ENCODE measurements at regions not wholly inside any gene's neighbourhood (a gene's known extent, or its start where the extent isn't known, plus 50 kb on each side); places are given as distances from the start of the nearest gene placed in this dataset.
"Not testable (repeated sequence)": the region's sequence is repeated elsewhere in the genome, so short reads cannot be mapped to it uniquely, and the experiment has no call there.

DNA sequence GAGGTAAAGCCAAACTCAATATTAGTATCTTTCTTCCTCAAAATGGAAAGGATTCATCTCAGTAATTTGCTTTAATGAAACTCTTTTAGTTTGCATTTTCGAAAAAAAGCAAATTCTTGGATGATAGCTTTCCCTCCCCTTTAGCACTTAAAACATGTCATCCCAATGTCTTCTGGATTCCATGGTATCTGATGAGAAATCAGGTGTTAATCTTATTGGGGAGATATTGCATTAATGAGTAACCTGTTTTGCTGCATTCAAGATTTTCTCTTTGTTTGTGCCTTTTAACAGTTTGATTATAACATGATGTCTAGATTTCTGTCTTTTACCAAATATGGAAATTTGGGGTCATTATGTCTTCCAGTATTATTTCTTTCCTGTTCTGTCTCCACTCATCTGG, 405.1 kb upstream of the FOXG1 start:
- Histone ChIP-seq H3K9me3 (ENCODE audit: control insufficient read depth, insufficient read depth, low read length) (peaks cover 8% of the 10 kb centered on the region), H3K27me3 (ENCODE audit: control insufficient read depth, insufficient read depth, low read length) (no peaks in the 10 kb centered on the region), H3K4me1 (ENCODE audit: control insufficient read depth, insufficient read depth, low read length) (no peaks in the 10 kb centered on the region), H3K36me3 (ENCODE audit: control insufficient read depth, insufficient read depth, low read length) (no peaks in the 10 kb centered on the region), H3K9ac (ENCODE audit: low read depth, low read length) (no peak overlapping the region), H3K4me3 (ENCODE audit: low read depth, low read length) (no peak overlapping the region)

DNA sequence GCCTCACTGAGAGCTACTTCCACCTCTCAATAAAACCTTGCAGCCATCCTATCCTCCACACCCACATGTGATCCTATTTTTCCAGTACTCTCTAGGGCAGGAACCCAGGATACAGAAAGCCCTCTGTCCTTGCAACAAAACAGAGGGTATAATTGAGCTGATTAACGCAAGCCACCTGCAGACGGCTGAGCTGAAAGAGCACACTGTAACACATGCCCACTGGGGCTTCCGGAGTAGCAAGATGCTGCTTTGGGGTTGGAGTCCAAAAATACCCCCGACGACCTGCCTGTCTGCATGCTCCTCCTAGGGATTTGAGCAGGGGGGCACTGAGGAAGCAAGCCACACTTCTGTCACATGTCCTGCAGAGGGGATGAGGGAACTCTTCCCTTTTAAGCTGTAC, 401.1 kb upstream of the FOXG1 start:
- Histone ChIP-seq H3K9me3 (ENCODE audit: control insufficient read depth, insufficient read depth, low read length) (peaks cover 8% of the 10 kb centered on the region), H3K4me1 (ENCODE audit: control insufficient read depth, insufficient read depth, low read length) (no peaks in the 10 kb centered on the region), H3K9ac (ENCODE audit: low read depth, low read length) (no peak overlapping the region), H3K27me3 (ENCODE audit: control insufficient read depth, insufficient read depth, low read length) (no peaks in the 10 kb centered on the region), H3K4me3 (ENCODE audit: low read depth, low read length) (no peak overlapping the region), H3K36me3 (ENCODE audit: control insufficient read depth, insufficient read depth, low read length) (no peaks in the 10 kb centered on the region)

DNA sequence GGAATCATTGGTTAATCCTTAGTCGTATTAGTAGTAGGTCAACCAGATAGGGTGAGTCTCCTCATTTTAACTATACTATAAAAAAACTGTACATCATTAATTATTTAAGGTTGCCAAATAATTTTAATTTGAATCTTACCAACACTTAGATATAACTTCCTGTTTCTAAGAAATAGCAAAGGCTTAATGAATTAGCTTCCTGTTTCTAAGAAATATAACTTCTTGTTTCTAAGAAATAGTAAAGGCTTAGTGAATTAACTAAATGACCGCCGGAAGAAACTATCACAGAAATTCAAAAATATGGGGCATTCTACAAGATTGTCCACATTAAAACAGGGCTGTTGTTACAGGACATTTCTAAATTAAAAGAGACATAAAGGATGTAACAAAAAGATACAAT, 392.9 kb upstream of the FOXG1 start:
- H3K9me3 ChIP-seq (ENCODE audit: control insufficient read depth, insufficient read depth, low read length): no peaks in the 10 kb centered on the region
- no peaks in the 10 kb centered on the region for H3K27me3 ChIP-seq (ENCODE audit: control insufficient read depth, insufficient read depth, low read length)
- no peak overlapping the region for H3K9ac ChIP-seq (ENCODE audit: low read depth, low read length)
- no peaks in the 10 kb centered on the region for H3K4me1 ChIP-seq (ENCODE audit: control insufficient read depth, insufficient read depth, low read length)
- no peak overlapping the region for H3K4me3 ChIP-seq (ENCODE audit: low read depth, low read length)
- H3K36me3 ChIP-seq (ENCODE audit: control insufficient read depth, insufficient read depth, low read length): no peaks in the 10 kb centered on the region

DNA sequence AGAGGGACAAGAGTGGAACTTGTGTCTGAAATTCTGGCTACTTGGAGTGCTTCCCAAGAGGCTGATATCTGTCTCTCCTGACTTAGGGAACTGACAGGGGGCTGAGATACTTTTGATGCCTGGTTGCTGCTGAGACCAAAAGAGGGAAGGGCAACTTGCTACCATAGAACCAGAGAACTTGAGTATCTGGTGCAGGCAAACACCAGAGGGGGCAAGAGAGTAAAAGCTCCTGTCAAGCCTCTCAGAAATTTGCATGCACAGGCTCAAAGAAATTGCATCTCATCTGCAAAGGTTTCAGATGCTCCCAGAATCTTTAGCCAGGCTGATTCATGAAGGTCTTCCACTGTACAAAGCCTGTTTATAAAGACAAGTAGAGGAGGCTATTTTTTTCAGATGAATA, 391.3 kb upstream of the FOXG1 start:
- Histone ChIP-seq H3K4me1 (ENCODE audit: control insufficient read depth, insufficient read depth, low read length) (no peaks in the 10 kb centered on the region), H3K9ac (ENCODE audit: low read depth, low read length) (no peak overlapping the region), H3K4me3 (ENCODE audit: low read depth, low read length) (no peak overlapping the region), H3K27me3 (ENCODE audit: control insufficient read depth, insufficient read depth, low read length) (no peaks in the 10 kb centered on the region), H3K36me3 (ENCODE audit: control insufficient read depth, insufficient read depth, low read length) (no peaks in the 10 kb centered on the region), H3K9me3 (ENCODE audit: control insufficient read depth, insufficient read depth, low read length) (no peaks in the 10 kb centered on the region)

DNA sequence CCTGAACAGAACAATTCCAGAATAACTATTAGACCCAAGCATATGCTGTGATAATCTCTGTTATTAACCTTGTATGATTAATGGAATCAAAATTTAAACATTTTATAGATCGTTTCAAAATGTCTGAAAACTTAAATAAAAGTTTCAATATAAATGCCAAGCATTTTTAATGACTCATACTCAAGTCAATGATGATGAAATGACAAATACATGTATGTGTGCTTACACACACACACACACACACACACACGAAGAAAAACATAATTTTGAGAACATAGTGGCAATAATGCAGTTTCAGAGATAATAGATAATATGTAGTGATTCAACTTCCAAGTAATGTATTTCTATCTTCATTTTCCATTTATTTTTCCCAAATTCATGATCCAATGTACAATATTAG, 384.9 kb upstream of the FOXG1 start:
- H3K36me3 ChIP-seq (ENCODE audit: control insufficient read depth, insufficient read depth, low read length): no peaks in the 10 kb centered on the region
- no peaks in the 10 kb centered on the region for H3K9me3 ChIP-seq (ENCODE audit: control insufficient read depth, insufficient read depth, low read length)
- no peaks in the 10 kb centered on the region for H3K27me3 ChIP-seq (ENCODE audit: control insufficient read depth, insufficient read depth, low read length)
- H3K4me1 ChIP-seq (ENCODE audit: control insufficient read depth, insufficient read depth, low read length): no peaks in the 10 kb centered on the region
- H3K4me3 ChIP-seq (ENCODE audit: low read depth, low read length): no peak overlapping the region
- H3K9ac ChIP-seq (ENCODE audit: low read depth, low read length): no peak overlapping the region

DNA sequence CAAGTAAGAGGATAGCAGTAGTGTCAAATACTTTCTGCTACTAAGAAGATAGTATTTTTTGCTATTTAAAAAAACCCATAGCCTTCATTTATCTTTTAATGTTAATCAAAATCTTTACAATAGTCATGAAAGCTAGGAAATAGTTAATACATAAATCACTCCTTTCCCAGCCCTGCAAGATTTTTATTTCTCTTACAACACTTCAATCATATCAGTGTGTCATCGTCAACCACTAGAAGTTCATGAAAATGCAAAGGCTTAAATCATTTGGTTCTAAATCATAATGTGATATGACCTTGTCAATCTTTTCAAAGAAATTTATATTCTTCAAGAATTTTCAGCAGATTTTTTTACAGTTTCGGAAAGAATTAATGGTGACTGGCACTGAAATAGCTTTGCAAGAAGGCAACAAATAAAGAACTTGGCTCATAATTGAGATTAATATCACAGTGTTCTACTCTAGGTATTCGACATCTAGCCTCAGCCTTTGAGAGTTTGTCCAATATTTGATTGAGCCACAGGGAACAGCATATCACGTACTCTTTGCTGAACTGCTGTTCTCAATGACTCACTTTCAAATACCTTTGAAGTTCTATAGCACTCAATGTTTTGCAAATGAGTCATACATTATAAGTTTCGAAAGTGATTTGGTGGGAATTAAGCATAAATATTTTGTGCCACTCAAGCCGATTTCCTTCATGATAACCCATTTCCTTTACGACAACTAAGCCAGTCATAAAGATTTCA, 384.0 kb upstream of the FOXG1 start:
- H3K36me3 ChIP-seq (ENCODE audit: control insufficient read depth, insufficient read depth, low read length): no peaks in the 10 kb centered on the region
- H3K9ac ChIP-seq (ENCODE audit: low read depth, low read length): no peak overlapping the region
- H3K4me1 ChIP-seq (ENCODE audit: control insufficient read depth, insufficient read depth, low read length): no peaks in the 10 kb centered on the region
- H3K4me3 ChIP-seq (ENCODE audit: low read depth, low read length): no peak overlapping the region
- H3K27me3 ChIP-seq (ENCODE audit: control insufficient read depth, insufficient read depth, low read length): no peaks in the 10 kb centered on the region
- H3K9me3 ChIP-seq (ENCODE audit: control insufficient read depth, insufficient read depth, low read length): no peaks in the 10 kb centered on the region

DNA sequence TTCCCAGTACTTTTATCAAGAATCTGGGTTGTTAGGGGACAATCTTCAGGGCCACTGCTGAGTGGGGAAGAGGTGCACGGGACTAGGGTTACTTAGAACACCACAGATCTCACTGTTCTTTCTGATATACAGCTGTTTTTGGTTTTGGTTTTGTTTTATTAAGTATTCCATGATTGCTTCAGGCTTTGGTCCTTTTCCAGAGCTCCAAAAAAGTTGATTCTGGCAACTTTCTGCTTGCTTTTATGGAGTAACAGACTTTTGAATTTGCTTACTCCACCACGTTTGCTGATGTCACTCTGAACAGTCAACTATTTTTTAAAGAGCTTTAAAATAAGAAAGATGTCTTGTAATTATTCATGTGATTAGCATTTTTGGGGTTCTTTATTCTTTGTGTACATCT, 368.1 kb upstream of the FOXG1 start:
- no peaks in the 10 kb centered on the region for H3K4me1 ChIP-seq (ENCODE audit: control insufficient read depth, insufficient read depth, low read length)
- no peak overlapping the region for H3K9ac ChIP-seq (ENCODE audit: low read depth, low read length)
- no peaks in the 10 kb centered on the region for H3K27me3 ChIP-seq (ENCODE audit: control insufficient read depth, insufficient read depth, low read length)
- H3K4me3 ChIP-seq (ENCODE audit: low read depth, low read length): no peak overlapping the region
- no peaks in the 10 kb centered on the region for H3K36me3 ChIP-seq (ENCODE audit: control insufficient read depth, insufficient read depth, low read length)
- H3K9me3 ChIP-seq (ENCODE audit: control insufficient read depth, insufficient read depth, low read length): no peaks in the 10 kb centered on the region

DNA sequence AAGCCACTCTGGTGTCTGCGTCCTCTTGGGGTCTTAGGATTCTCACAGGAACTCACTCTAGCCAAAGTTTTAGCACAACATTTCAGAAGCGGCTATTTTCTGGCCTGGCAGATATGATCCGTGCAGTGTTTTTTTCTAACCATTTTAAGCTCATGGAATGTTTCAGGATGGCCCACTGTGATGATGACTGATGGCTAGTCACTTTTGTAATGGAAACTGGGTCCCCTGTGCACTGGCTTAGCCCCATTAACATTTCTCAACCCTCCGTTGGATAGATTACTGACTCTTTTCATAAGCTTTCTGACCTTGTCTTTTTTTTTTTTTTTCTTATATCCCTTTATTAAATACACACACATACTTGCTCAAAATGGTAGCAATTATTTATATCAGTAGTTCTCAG, 364.9 kb upstream of the FOXG1 start:
- H3K27me3 ChIP-seq (ENCODE audit: control insufficient read depth, insufficient read depth, low read length); H3K4me1 ChIP-seq (ENCODE audit: control insufficient read depth, insufficient read depth, low read length); H3K9me3 ChIP-seq (ENCODE audit: control insufficient read depth, insufficient read depth, low read length); H3K9ac ChIP-seq (ENCODE audit: low read depth, low read length); H3K4me3 ChIP-seq (ENCODE audit: low read depth, low read length); H3K36me3 ChIP-seq (ENCODE audit: control insufficient read depth, insufficient read depth, low read length): not testable (repeated sequence)

DNA sequence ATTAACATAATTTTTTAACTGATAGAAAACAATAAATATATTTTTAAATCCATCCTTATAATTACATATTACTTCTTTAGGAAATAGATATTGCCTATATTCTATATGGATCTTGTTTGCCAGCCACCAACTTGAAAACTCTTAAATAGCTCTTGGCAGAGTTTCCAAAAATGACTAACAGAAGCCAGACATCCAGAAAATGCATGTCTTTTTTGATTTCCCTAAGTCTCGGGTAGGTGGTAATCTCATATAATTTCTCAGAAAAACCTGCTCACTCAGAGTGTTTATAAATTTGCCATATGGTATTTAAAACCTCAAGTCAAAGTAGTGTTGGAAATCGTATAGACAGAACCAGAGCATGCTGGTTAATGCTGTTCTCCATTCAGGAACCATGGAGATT, 360.4 kb upstream of the FOXG1 start:
- H3K4me1 ChIP-seq (ENCODE audit: control insufficient read depth, insufficient read depth, low read length): no peaks in the 10 kb centered on the region
- no peaks in the 10 kb centered on the region for H3K27me3 ChIP-seq (ENCODE audit: control insufficient read depth, insufficient read depth, low read length)
- no peaks in the 10 kb centered on the region for H3K36me3 ChIP-seq (ENCODE audit: control insufficient read depth, insufficient read depth, low read length)
- no peaks in the 10 kb centered on the region for H3K9me3 ChIP-seq (ENCODE audit: control insufficient read depth, insufficient read depth, low read length)
- H3K9ac ChIP-seq (ENCODE audit: low read depth, low read length): no peak overlapping the region
- no peak overlapping the region for H3K4me3 ChIP-seq (ENCODE audit: low read depth, low read length)

DNA sequence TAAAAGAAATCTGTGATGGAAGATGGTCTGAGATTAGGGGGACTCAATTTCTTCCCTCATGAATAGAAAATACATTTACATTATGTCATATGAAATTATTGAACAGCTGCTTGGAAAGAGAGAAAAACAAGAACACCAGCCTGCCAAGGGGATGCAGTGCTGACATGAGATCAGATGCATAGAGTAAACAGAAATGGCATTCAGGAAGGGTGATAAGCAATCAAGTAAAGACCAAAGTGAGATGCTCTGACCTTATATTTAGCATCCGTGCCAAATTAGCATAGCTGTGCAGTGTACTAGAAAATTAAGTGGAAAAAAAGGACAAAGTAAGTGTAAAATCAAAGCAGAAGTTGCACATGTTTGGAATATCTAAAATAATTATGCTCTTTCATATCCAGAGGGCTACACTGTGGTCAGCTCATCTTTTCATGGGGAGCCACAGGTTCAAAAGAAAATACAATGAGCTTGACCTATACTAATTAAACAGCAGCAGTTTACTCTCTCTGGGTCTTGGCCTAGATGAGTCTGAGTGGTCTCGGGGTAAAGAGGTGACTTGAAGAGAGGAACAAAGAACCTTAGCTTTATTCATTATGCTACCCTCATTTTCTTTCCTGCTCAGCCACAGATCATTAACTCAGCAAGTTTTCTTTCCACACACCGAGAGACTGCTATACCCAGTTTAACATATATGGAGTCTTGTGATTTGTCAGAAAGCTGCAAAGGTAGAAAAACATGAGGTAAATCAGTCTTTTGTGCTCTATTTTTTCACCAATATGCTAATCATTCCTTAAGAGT, 359.4 kb upstream of the FOXG1 start:
- no peaks in the 10 kb centered on the region for H3K9me3 ChIP-seq (ENCODE audit: control insufficient read depth, insufficient read depth, low read length)
- no peaks in the 10 kb centered on the region for H3K4me1 ChIP-seq (ENCODE audit: control insufficient read depth, insufficient read depth, low read length)

DNA sequence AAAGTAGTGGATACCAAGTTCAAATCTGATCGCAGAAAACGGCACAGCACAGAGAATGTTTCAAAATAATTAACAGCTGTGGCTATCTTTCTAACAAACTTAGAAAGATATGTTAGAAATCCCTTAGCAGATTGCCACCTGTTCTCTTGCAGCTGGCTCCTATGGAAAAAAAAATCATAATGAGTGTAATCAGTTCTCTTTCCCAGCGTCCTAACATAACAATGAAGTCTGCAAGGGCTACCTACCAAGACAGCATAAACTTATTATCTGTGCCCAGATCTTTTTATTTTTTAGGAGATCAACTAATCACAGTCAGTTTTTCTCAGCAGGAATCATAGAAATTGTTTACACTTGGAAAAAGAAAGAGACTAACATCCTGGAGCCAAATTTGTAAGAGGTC, 358.6 kb upstream of the FOXG1 start:
- no peak overlapping the region for H3K4me3 ChIP-seq (ENCODE audit: low read depth, low read length)
- H3K9ac ChIP-seq (ENCODE audit: low read depth, low read length): no peak overlapping the region
- H3K9me3 ChIP-seq (ENCODE audit: control insufficient read depth, insufficient read depth, low read length): no peaks in the 10 kb centered on the region
- H3K4me1 ChIP-seq (ENCODE audit: control insufficient read depth, insufficient read depth, low read length): no peaks in the 10 kb centered on the region
- H3K27me3 ChIP-seq (ENCODE audit: control insufficient read depth, insufficient read depth, low read length): no peaks in the 10 kb centered on the region
- H3K36me3 ChIP-seq (ENCODE audit: control insufficient read depth, insufficient read depth, low read length): no peaks in the 10 kb centered on the region

More for the DNA sequence above, 359.4 kb upstream of the FOXG1 start:
- Histone ChIP-seq H3K36me3 (ENCODE audit: control insufficient read depth, insufficient read depth, low read length) (no peaks in the 10 kb centered on the region), H3K9ac (ENCODE audit: low read depth, low read length) (no peak overlapping the region), H3K27me3 (ENCODE audit: control insufficient read depth, insufficient read depth, low read length) (no peaks in the 10 kb centered on the region), H3K4me3 (ENCODE audit: low read depth, low read length) (no peak overlapping the region)

DNA sequence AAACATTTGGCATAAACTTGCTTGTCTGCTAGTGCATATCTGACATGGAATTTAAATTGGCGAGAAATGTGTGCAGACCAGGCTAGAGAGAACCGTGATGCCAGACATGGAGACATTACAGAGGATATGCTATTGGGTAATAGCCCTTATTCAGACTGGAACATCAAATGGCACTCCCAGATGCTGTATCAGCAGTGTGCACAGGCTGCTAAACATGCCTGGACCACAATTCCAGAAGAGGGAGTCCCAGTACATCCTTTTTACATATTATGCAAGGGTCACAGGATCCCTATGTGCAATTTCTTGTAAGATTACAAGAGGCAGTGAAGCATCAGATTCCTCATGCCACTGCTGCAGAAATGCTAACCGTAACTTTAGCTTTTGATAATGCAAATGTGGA, 354.5 kb upstream of the FOXG1 start:
- no peaks in the 10 kb centered on the region for H3K27me3 ChIP-seq (ENCODE audit: control insufficient read depth, insufficient read depth, low read length)
- H3K36me3 ChIP-seq (ENCODE audit: control insufficient read depth, insufficient read depth, low read length): no peaks in the 10 kb centered on the region
- no peaks in the 10 kb centered on the region for H3K4me1 ChIP-seq (ENCODE audit: control insufficient read depth, insufficient read depth, low read length)
- H3K4me3 ChIP-seq (ENCODE audit: low read depth, low read length): no peak overlapping the region
- no peaks in the 10 kb centered on the region for H3K9me3 ChIP-seq (ENCODE audit: control insufficient read depth, insufficient read depth, low read length)
- H3K9ac ChIP-seq (ENCODE audit: low read depth, low read length): no peak overlapping the region
